CD14-positive monocyte (primary cell): ENCODE measurements at regions not wholly inside any gene's neighbourhood (a gene's known extent, or its start where the extent isn't known, plus 50 kb on each side); places are given as distances from the start of the nearest gene placed in this dataset.
A peak's percentile ranks its signal among the peaks of the same experiment; 100 is the strongest.

Experiments used
- DNase-seq, 3 donors: peaks; one replicate each; pipeline ENCODE4 v3.0.0-alpha.2; 2011 to 2022
- H2AFZ ChIP-seq: 2 replicates; pipeline ENCODE4 v1.6.0; 2012; ENCODE audit warnings: mild to moderate bottlenecking, low read depth, low read length, inconsistent platforms; ENCODE audit not compliant: insufficient read depth, poor library complexity, severe bottlenecking
- H3K27ac ChIP-seq, 2 donors: 1 replicate in 1 of 2; 2 replicates in 1 of 2; pipeline ENCODE4 v1.5.1; 2012 to 2013; ENCODE audit warnings: low read length in 2 of 2, control low read depth in 1 of 2, inconsistent platforms in 1 of 2, low read depth in 1 of 2, mild to moderate bottlenecking in 1 of 2
- H3K27me3 ChIP-seq, 2 donors: one replicate each; pipeline versions ENCODE4 v1.6.0 to v1.6.1; 2011 to 2013; ENCODE audit warnings: low read length in 2 of 2; ENCODE audit not compliant: control insufficient read depth in 2 of 2, insufficient read depth in 2 of 2
- H3K36me3 ChIP-seq, 2 donors: replicated peaks in 1 of 2; 1 replicate in 1 of 2; 2 replicates in 1 of 2; pipeline versions ENCODE4 v1.5.1 to v1.6.1; 2012 to 2013; ENCODE audit warnings: low read length in 2 of 2, control low read depth in 1 of 2, inconsistent platforms in 1 of 2, mild to moderate bottlenecking in 1 of 2; ENCODE audit not compliant: insufficient read depth in 2 of 2, control insufficient read depth in 1 of 2
- H3K4me1 ChIP-seq, 2 donors: 1 replicate in 1 of 2; 2 replicates in 1 of 2; pipeline versions ENCODE4 v1.5.1 to v1.6.1; 2012 to 2013; ENCODE audit warnings: low read length in 2 of 2, control low read depth in 1 of 2, inconsistent platforms in 1 of 2, mild to moderate bottlenecking in 1 of 2, moderate library complexity in 1 of 2; ENCODE audit not compliant: insufficient read depth in 2 of 2, control insufficient read depth in 1 of 2
- H3K4me2 ChIP-seq: replicated peaks from 2 replicates; pipeline ENCODE3; 2012; ENCODE audit warnings: low read length, moderate library complexity, mild to moderate bottlenecking; ENCODE audit not compliant: poor library complexity, severe bottlenecking; ENCODE audit errors: extremely low read depth
- H3K4me3 ChIP-seq, 3 experiments: fragments of 200-600 bp in 1 of 3; sonication (generic) in 1 of 3; replicated peaks in 1 of 3; 1 replicate in 2 of 3; 2 replicates in 1 of 3; pipeline ENCODE4 v1.5.1; 2011 to 2013; ENCODE audit warnings: low read length in 3 of 3, mild to moderate bottlenecking in 3 of 3, control low read depth in 2 of 3, low read depth in 2 of 3, inconsistent platforms in 1 of 3, moderate library complexity in 1 of 3
- H3K79me2 ChIP-seq: 2 replicates; pipeline ENCODE4 v1.6.0; 2012; ENCODE audit warnings: mild to moderate bottlenecking, control low read depth, inconsistent platforms, low read length, moderate library complexity; ENCODE audit not compliant: insufficient read depth
- H3K9ac ChIP-seq: 2 replicates; pipeline ENCODE4 v1.6.0; 2017; ENCODE audit warnings: low read length, mild to moderate bottlenecking; ENCODE audit not compliant: insufficient read depth, poor library complexity, severe bottlenecking
- H3K9me3 ChIP-seq, 2 donors: replicated peaks in 1 of 2; 1 replicate in 1 of 2; 2 replicates in 1 of 2; pipeline versions ENCODE4 v1.5.1 to v1.6.1; 2012 to 2013; ENCODE audit warnings: low read length in 2 of 2, control low read depth in 1 of 2; ENCODE audit not compliant: control insufficient read depth in 1 of 2, insufficient read depth in 1 of 2
- H4K20me1 ChIP-seq: 2 replicates; pipeline ENCODE4 v1.6.0; 2012; ENCODE audit warnings: mild to moderate bottlenecking, low read length, control low read depth, moderate library complexity; ENCODE audit not compliant: insufficient read depth
- H3K27ac Mint-ChIP-seq, 7 donors: one replicate each; pipeline ENCODE4 v1.8.0; 2020; ENCODE audit warnings: mild to moderate bottlenecking in 7 of 7, mixed read lengths in 7 of 7, moderate library complexity in 6 of 7, inconsistent platforms in 2 of 7
- H3K27me3 Mint-ChIP-seq, 3 donors: one replicate each; pipeline ENCODE4 v1.8.0; 2021 to 2022; ENCODE audit warnings: low read depth in 3 of 3, mild to moderate bottlenecking in 3 of 3, mixed read lengths in 3 of 3, moderate library complexity in 3 of 3, inconsistent platforms in 1 of 3
- H3K36me3 Mint-ChIP-seq, 2 donors: one replicate each; pipeline ENCODE4 v1.8.0; 2020; ENCODE audit warnings: mixed read lengths in 2 of 2, inconsistent platforms in 1 of 2, mild to moderate bottlenecking in 1 of 2
- H3K4me1 Mint-ChIP-seq: one replicate; pipeline ENCODE4 v1.8.0; 2020; ENCODE audit warnings: mild to moderate bottlenecking, mixed read lengths
- H3K4me3 Mint-ChIP-seq, 2 donors: one replicate each; pipeline ENCODE4 v1.8.0; 2020; ENCODE audit warnings: mild to moderate bottlenecking in 2 of 2, mixed read lengths in 2 of 2, moderate library complexity in 1 of 2
- H3K9me3 Mint-ChIP-seq, 7 donors: one replicate each; pipeline ENCODE4 v1.8.0; 2020 to 2022; ENCODE audit warnings: mixed read lengths in 7 of 7, mild to moderate bottlenecking in 6 of 7, moderate library complexity in 6 of 7, inconsistent platforms in 2 of 7
- CTCF ChIP-seq: fragments of 200-600 bp; IDR thresholded peaks from one replicate; pipeline ENCODE4 v1.8.0; 2022; ENCODE audit warnings: antibody characterized with exemption, mild to moderate bottlenecking
- WGBS: methylation state at CpG from one replicate; pipeline ENCODE4 v1.1.5; 2013; ENCODE audit warnings: missing lambda C conversion rate; ENCODE audit not compliant: insufficient coverage; 5-methylcytosine and 5-hydroxymethylcytosine counted together
- intact Hi-C, 2 donors: fragments of 100-400 bp; cut with micrococcal nuclease; formaldehyde crosslinking; loops; one replicate each; pipeline versions ENCODE4 v1.15.0 to v1.15.1; 2023

- Histone ChIP-seq H4K20me1 (no peaks in the 10 kb centered on the region), H3K9ac (no peak overlapping the region), H2AFZ (no peak overlapping the region), H3K36me3 (no peaks in the 10 kb centered on the region), H3K4me3 (no peak overlapping the region), H3K27me3 (no peaks in the 10 kb centered on the region), H3K4me2 (no peak overlapping the region), H3K9me3 (no peaks in the 10 kb centered on the region), H3K27ac (no peak overlapping the region), H3K4me1 (no peaks in the 10 kb centered on the region), H3K79me2 (no peaks in the 10 kb centered on the region)
- H3K36me3 Mint-ChIP-seq, result no peaks in the 10 kb centered on the region
- no peak overlapping the region for H3K27ac Mint-ChIP-seq
- H3K9me3 Mint-ChIP-seq, result peaks cover 0 to 3% (median 0%) of the 10 kb centered on the region in 7 donors
- WGBS, result no CpG with 5 or more reads among the region's 1 CpG
- no peak for DNase-seq
- intact Hi-C loops, result no loop called here
- TF ChIP-seq CTCF, result peak; percentile 20
- H3K4me3 Mint-ChIP-seq, result no peak overlapping the region
- H3K27me3 Mint-ChIP-seq, result peaks cover 1% of the 10 kb centered on the region in 3 donors
- H3K4me1 Mint-ChIP-seq, result no peaks in the 10 kb centered on the region
Measured at GRCh38 chr2:56132138-56132537, 51.7 kb upstream of the CCDC85A start.

- H3K4me1 ChIP-seq, result no peaks in the 10 kb centered on the region
- Mint-ChIP-seq H3K36me3 (no peaks in the 10 kb centered on the region), H3K4me3 (no peak overlapping the region), H3K4me1 (no peaks in the 10 kb centered on the region), H3K9me3 (peaks cover 0 to 4% (median 0%) of the 10 kb centered on the region in 7 donors), H3K27me3 (peaks cover 1% of the 10 kb centered on the region in 3 donors), H3K27ac (peak overlapping the region in 1 of 7 donors; percentile 6)
- no peak overlapping the region for H3K4me2 ChIP-seq
- no peak overlapping the region for H3K4me3 ChIP-seq
- H3K27ac ChIP-seq, result no peak overlapping the region
- H4K20me1 ChIP-seq, result no peaks in the 10 kb centered on the region
- WGBS, result no CpG with 5 or more reads among the region's 3 CpGs
- intact Hi-C loops, result no loop called here
- H3K36me3 ChIP-seq, result no peaks in the 10 kb centered on the region
- no peak overlapping the region for H2AFZ ChIP-seq
- H3K9me3 ChIP-seq, result no peaks in the 10 kb centered on the region
- DNase-seq, result no peak
- no peaks in the 10 kb centered on the region for H3K27me3 ChIP-seq
- H3K9ac ChIP-seq, result no peak overlapping the region
- H3K79me2 ChIP-seq, result no peaks in the 10 kb centered on the region
- no peak for TF ChIP-seq CTCF
Measured at GRCh38 chr2:56133441-56133840, 50.3 kb upstream of the CCDC85A start.
